ENCODE measurements at regions not wholly inside any gene's neighbourhood (a gene's known extent, or its start where the extent isn't known, plus 50 kb on each side); places are given as distances from the start of the nearest gene placed in this dataset.

DNA sequence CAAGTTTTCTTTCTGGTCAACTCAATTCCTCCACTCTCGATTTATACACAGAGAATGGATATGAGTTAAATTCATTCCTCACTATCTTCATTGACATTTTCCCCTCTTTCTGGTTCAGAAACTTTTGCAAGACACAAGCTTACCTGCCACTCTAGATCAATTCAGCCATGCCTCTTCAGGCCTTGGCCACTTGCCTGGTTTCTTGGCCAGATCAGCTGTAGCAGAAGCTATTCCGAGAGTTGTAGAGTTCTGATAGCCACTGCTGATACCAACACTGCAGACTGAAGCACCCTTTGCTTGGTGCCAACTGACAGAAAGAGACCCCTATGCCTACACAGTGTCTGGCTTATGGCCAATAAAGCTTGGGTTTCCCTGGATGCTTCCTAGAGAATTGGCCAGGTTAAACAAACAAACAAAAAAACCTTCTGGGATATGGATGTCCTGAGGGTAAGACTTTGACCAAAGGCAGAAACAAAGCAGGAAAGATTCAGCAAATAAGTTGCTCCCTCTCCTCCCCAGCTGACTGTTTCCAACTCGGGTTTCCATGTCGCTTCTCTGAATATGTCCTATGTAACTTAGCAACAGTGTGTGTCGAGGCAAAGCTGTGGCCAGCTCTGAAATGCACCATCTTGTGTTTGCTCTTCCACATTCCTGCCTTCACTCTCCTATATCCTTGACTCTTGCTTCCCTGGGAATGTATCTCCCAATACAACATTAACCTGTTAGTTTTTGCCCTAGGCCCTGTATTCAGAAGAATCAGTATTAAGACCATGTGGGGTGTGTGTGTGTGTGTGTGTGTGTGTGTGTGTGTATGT, 521.6 kb downstream of the EPHA3 start:
- DNase-seq, result no peak

DNA sequence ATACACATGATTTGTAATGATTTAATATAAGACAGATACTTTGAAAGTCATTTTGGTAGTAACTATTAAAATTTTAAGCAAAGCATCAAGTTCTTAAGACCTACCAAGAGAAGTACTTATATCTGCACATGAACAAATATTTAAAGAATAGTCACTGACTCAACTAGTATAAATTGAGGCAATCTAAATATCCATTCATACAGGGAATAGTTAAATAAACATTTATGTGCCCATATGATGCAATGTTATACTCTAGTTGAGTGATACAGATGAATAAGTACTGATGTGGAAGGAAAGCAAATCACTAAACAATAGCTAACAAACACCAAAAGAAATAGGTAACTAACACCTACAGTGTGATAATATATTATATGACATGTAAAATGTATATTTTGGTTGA, 527.7 kb downstream of the EPHA3 start:
- no peak for DNase-seq

DNA sequence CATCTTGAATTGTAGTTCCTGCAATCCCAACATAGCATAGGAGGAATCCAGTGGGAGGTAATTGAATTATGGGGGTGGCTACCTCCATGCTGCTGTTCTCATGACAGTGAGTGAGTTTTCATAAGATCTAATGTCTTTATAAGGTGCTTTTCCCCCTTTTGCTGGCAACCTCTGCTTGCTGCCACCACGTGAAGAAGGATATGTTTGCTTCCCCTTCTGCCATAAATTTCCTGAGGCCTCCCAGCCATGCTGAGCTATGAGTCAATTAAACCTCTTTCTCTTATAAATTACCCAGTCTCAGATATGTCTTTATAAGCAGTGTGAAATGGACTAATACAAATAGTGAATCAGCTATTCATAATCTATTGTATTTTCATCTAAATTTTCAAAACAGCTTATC, 537.3 kb downstream of the EPHA3 start:
- no peak for DNase-seq

DNA sequence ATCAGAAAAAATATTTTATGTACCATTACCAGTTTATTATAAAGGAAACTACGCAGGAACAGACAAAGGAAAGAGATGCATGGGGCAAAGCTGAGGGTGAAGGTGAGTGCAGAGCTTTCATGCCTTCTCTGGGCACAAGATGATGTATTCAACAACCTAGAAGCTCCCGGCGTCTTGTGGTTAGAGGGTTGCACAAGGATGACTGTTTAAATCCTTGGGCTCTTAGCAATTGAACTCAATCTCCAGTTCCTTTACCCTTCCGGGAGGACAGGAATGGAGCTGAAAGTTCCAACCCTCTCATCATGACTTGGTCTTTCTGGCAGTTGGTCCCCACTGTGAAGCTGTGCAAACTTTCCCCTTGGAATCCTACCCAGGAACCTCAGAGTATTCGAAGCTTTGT, 542.0 kb downstream of the EPHA3 start:
- no peak for DNase-seq

DNA sequence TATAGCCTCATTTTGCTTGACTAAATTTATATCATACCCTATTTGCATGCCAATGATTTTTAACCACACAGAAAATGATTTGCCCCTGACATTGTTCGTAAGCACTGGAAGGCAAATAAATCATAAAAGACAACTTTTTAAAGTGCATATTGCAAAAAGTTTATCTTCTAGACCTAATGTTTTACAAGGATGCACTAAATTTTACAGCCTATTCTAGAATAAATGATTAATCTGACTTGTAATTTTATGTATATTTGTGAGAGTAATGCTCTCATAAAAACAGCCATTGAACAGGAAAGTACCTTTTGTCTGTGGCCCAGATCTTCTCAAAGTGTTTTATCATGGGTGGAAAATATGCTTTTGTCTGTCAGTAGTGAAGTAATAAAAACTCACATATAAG, 546.6 kb downstream of the EPHA3 start:
- DNase-seq, result no peak

DNA sequence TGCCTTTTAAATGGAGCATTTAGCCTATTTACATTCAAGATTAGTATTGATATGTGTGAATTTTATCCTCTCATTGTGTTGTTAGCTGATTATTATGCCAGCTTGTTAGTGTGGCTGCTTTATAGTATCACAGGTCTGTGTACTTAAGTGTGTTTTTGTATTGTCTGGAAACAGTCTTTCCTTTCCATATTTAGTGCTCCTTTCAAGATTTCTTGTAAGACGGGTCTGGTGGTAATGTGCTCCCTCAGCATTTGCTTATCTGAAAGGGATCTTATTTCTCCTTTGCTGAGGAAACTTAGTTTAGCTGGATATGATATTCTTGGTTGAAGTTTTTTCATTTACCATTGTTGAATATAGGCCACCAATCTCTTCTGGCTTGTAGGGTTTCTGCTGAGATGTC, 549.0 kb downstream of the EPHA3 start:
- no peak for DNase-seq

DNA sequence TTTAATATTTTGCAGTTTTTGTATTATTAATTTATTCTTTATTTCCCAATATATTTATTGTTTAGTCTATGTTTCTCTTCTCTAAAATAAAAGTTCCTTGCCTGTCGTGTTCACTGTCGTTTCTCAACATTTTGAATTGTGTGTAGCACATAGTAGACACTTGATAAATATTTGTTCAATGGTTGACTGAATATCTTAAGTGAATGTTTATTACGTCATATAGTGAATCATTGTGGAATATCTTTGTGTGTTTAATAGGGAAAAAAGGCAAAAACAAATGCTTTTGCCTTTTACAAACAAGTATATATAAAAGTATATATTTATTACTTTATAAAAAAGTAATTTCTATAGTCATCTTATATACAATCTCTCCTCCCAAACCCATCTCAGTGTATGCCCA, 572.3 kb downstream of the EPHA3 start:
- no peak for DNase-seq

DNA sequence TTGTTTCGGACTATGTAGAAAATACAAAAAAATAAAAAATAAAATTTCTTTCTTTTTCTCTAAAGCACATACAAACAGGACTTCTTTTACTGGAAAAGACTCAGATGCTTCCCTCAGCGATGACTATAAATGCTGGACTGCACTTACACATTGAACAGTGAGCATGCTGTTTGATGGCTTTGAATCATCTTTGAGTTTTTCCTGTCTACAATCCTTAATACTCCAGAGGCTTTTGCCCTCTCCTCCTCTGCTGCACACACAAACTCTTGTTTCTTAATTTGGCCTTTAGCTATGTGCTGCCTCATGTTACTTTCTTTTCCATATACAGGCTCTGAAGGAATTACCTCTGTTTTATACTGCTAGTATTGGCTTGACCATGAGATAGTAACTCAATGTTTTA, 575.1 kb downstream of the EPHA3 start:
- no peak for DNase-seq

DNA sequence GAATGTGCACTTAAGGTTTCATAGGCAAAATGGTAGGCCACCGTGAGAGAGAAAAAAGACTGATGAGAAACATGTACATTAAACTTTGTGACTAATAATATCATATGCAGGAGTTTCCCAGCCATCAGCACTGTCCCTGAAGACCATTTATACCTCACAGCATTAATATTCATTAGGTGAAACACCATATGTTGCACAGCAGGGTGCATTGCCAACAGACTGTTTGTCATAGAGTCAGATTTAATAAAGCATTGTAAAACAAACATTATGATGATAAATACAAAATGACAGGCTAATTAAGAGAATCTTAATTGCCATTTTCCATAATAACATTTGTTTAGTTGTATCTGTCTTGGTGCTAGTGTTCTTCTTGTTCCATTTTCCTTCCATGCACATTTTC, 578.3 kb downstream of the EPHA3 start:
- DNase-seq, result peak; percentile 66

DNA sequence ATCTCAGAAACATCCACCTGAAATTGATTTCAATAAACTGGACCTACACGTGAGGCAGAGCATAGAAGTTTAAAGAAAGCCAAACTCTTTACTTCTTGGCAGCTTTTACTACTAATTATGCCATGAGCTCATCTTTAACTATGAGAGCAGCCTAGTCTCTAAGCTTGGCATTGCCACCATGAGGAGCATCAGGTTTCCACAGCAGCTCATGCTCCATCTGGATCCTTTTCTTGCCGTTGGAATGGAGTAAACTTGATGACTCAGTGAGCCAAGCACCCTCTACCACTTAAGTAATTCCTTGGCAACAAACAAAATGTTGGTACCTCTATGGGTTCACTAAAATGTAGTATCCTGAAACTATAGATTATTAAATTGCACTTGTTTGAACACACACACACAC, 583.2 kb downstream of the EPHA3 start:
- DNase-seq, result peak; percentile 78

DNA sequence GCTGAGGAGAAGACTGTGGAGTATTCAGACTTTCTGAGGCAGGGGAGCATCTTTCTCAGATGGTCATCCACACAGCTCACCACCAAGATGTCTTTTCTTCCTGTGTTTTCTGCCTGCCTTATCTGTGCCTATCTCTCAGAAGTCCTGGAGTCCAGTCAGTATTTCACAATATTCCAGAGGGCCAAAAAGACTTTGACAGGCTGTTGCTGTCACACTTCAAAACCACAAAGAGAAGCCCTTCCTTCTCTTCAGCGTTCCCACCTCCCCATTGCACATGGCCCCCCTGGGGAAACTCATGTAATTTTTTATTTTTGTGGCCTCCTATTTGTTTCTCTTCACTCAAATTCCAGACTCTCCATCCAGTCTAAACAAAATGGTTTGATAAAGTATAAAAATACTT, 585.2 kb downstream of the EPHA3 start:
- no peak for DNase-seq

DNA sequence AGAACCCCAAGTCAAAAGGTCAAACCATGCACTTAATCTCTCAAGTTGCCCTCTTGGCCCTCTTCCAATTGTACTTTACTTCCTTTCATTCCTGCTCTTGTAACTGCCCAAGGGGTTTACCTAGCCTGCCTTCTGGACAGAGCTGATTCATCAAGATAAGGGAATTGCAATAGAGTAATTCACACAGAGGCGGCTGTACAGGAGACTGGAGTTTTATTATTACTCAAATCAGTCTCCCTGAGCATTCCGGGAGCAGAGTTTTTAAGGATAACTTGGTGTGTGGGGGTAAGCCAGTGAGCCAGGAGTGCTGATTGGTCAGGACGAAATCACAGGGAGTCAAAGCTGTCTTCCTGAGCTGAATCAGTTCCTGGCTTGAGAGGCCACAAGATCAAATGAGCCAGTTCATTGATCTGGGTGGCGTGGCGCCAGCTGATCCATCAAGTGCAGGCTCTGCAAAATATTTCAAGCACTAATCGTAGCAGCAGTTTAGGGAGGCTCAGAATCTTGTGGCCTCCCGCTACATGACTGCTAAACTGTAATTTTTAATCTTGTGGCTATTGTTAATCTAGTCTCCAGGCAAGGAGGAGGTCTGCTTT, 590.0 kb downstream of the EPHA3 start:
- DNase-seq, result no peak

DNA sequence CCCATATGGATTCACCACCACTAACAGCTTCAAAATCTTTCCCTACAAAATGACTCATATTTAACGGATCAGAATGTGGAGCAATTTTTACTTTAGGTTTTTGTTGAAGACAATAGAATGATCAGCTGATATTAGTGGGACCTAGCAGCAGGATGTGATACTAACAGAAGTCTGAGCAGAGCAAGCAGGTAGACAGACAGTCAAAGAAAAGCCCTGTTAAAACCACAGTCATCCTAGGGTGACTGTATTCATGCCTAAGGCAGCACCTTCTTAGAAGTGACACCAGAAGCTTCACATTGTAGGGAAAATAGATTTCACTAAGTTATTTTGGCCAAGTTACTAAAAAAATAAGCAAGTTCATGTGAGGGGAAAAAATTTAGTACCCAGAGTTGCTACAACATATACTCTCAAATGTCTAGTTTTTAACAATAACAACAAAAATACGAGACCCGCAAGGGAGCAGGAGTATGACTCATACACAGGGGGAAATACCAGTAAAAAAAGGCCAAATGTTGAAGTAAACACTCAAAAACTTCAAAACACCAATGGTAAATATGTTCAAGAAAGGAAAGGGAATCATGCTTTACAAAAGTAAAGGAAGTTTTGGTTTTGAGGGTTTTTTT, 590.9 kb downstream of the EPHA3 start:
- DNase-seq, result no peak

DNA sequence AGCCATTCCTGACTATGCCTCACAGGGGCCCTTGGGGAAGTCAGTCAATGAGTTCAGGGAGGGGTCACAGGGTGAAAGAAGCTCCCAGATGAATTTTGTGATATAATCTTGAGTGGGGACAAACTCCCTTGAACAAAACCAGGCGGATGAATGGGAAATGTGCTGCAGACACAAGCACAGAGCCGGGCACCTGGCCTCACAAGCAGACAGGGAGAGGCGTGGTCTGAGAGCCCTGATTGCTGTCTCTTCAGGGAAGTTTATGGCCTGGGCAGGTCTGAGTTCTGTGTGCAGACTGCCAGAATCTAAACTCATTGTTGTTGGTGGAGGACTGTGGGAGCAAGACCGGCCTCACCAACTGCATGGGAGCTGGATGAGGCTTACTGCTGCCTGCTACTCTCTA, 591.8 kb downstream of the EPHA3 start:
- no peak for DNase-seq

DNA sequence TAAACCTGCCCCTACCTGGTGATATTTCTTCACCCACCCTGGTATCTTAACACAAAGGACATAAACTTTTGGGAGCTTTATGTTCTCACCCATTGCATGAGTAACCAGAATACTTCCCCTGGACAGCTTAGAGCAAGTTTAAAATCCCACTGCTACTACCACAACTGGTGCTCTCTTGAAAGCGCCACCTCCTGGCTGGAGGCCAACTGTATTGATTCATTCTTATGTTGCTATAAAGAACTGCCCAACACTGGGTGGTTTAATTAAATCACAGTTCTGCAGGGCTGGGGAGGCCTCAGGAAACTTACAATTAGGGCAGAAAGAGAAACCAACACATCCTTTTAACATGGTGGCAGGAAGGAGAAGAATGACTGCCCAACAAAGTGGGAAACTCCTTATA, 592.4 kb downstream of the EPHA3 start:
- DNase-seq, result no peak

DNA sequence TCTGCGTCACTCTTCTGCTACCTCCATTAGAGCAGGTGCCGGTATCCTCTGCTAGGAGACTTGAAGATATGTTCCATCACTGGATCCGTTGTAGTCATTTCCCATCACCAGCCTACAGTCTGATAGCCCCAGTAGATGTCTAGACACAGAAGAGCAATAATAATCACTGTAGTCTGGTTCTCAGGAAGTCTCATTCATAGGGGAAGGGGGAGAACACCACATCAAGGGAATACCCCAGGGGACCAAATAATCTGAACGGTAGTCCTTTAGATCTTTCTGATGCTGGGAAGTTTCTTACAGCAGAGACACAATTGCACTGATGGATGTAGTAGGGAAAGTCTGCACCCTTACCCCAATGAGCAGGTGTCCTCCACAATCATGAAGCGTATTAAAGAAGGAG, 595.0 kb downstream of the EPHA3 start:
- DNase-seq, result no peak

DNA sequence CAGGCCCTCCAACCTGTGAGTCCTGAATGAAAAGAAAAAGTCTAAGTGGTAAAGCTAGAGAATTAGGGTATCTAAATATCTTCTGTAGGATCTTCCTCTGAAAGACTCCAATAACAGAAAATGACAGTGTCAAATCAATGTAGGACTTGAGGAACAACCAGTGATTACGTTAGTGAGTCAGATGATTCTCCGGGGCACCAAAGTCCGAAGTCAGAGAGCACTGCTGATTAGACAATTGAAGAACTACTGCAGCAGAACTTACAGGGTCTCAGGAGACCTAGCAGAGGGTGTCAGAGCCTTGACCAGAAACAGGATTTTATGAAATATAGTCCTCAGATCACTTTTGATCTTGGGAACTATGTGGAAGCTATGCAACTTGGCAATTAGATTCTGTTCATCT, 605.8 kb downstream of the EPHA3 start:
- DNase-seq, result no peak

DNA sequence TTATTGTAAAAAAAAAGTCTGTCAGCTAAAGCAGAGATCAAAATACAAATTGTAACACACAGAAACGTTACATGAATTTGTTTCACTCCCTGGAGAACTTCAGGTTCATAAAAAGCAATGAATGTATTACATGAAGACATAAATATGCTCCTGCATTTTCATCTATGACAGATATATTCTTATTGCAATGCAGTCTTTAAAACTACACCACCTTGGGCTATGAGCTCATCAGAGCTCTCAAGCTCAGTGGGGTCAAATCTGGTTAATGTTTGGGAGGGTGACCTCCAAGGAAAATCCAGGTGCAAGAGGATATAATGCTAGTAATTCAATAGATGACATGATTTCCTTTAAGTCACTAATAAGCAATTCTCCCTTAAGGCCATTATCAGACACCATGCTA, 606.8 kb downstream of the EPHA3 start:
- no peak for DNase-seq

DNA sequence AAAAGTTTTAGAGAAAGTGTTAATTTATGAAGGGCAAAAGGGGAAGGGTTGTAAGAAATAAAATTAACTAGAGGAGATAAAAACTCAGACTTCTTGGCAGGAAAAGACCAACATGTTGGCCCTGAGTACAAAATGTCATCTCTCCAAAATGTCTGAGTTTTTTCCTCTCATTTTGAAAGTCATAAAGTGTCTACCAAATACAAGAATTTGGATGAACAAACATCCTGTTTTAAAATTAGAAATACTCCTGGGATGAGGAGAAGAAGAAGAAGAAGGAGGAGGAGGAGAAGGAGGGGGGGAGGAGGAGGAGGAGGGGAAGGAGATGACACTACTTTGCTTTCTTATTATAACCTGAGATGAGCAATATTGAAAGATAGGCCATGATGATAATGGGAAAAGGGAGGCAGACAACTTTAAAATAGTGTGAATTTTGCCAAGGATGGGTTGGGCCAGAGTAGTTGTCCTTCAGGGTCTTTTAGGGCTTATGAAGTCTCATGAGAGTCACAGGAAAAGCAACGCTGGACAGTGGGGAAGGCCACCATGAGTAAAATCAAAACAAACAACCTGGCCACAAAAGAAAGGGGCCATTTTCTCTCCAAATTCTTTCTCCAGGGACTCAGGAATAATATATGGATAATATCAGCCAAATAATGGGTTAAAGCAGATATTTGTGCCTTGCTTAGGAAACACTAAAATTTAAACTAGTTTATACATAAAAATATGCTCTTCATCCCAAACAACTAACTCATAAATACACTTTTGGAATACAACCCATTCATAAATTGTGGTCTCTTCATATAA, 632.9 kb downstream of the EPHA3 start:
- no peak for DNase-seq

DNA sequence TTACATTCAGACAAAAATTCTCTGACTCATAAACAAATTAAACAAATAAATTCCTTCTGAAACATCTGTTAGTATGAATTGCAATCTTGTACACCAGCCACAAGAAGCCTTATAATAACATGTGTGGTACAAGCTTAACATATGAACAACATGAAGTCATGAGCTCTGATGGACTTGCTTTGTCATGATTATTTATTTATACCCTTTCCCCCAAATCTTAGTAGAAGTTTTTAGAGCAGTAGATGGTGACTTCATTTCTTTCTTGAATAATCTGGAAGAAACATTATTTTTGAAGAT, 633.4 kb downstream of the EPHA3 start:
- no peak for DNase-seq

DNA sequence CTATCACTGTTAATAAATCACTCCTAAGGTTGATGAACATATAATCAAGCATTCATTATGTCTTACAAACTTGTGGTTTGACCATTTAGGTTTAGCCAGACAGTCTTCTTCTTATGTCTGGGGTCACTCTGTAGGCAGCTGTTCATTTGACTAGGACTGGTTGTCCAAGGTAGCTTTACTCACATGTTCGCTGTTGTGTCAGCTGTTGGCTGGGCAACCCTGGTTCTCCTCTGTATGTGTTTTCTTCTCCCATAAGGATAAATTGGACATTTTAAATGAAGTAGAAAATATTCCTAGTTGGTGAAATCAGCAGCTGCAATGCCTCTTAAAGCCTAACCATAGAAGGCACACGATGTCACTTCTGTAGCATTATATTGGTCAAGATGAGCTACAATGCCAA, 635.1 kb downstream of the EPHA3 start:
- DNase-seq, result no peak

DNA sequence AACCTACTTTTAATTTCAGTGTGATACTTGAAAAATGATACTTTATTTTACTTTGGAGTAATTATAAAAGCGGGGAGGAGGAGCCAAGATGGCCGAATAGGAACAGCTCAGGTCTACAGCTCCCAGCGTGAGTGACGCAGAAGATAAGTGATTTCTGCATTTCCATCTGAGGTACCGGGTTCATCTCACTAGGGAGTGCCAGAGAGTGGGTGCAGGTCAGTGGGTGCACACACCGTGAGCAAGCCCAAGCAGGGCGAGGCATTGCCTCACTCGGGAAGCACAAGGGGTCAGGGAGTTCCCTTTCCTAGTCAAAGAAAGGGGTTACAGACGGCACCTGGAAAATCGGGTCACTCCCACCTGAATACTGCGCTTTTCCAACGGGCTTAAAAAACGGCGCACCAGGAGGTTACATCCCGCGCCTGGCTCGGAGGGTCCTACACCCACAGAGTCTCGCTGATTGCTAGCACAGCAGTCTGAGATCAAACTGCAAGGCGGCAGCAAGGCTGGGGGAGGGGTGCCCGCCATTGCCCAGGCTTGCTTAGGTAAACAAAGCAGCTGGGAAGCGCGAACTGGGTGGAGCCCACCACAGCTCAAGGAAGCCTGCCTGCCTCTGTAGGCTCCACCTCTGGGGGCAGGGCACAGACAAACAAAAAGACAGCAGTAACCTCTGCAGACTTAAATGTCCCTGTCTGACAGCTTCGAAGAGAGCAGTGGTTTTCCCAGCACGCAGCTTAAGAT, 640.3 kb downstream of the EPHA3 start:
- peak; percentile 32 for DNase-seq

DNA sequence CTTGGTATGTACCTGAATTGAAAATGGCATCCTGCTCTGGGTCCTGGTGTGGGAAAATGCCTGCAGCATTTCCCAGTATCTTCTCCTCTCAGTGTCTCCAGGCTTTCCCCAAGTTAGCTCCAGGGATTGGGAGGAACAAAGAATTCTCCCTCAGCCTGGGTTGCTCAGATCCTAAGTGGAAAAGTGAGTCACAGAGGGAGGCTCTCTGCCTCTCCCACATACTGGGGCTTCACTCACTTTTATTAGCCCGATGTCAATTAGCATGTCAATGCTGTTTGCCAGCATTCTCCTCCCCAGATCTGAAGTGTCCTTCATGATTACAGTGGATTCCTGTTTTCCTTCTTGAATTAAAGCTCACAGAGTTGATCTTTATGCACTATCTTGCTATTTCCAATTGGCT, 655.0 kb downstream of the EPHA3 start:
- no peak for DNase-seq
